ENCODE measurements at regions not wholly inside any gene's neighbourhood (a gene's known extent, or its start where the extent isn't known, plus 50 kb on each side); places are given as distances from the start of the nearest gene placed in this dataset.

GRCh38 chr2:78023356-78023755, 501.2 kb upstream of the LRRTM4 start:
- DNase-seq (ENCODE audit: low spot score in 2 of 2) = no peak
- no peak for ATAC-seq
- Mint-ChIP-seq H3K9me3 (peaks cover 7 to 15% of the 10 kb centered on the region in 2 donors), H3K27ac (no peak overlapping the region), H3K36me3 (no peaks in the 10 kb centered on the region)

GRCh38 chr2:78024996-78025395, 502.8 kb upstream of the LRRTM4 start:
- peaks cover 6 to 21% of the 10 kb centered on the region in 2 donors for H3K9me3 Mint-ChIP-seq
- H3K27ac Mint-ChIP-seq = no peak overlapping the region
- ATAC-seq (no peak), DNase-seq (ENCODE audit: low spot score in 2 of 2) (no peak)
- no peaks in the 10 kb centered on the region for H3K36me3 Mint-ChIP-seq

- ATAC-seq = no peak
- Mint-ChIP-seq H3K27ac (no peak overlapping the region), H3K9me3 (peaks cover 11 to 21% of the 10 kb centered on the region in 2 donors), H3K36me3 (no peaks in the 10 kb centered on the region)
- DNase-seq (ENCODE audit: low spot score in 2 of 2) = no peak
Measured at GRCh38 chr2:78029392-78029995, 507.3 kb upstream of the LRRTM4 start.

GRCh38 chr2:78034706-78035105, 512.5 kb upstream of the LRRTM4 start:
- ATAC-seq (no peak), DNase-seq (ENCODE audit: low spot score in 2 of 2) (no peak)
- Mint-ChIP-seq H3K36me3 (peaks cover 0 to 4% of the 10 kb centered on the region in 2 donors), H3K9me3 (peaks cover 9 to 19% of the 10 kb centered on the region in 2 donors), H3K27ac (no peak overlapping the region)

GRCh38 chr2:78035804-78036203, 513.6 kb upstream of the LRRTM4 start:
- H3K36me3 Mint-ChIP-seq = peaks cover 0 to 4% of the 10 kb centered on the region in 2 donors
- DNase-seq (ENCODE audit: low spot score in 2 of 2) (no peak), ATAC-seq (no peak)

GRCh38 chr2:78051480-78051879, 529.3 kb upstream of the LRRTM4 start:
- no peak for DNase-seq (ENCODE audit: low spot score in 2 of 2)
- Mint-ChIP-seq H3K9me3 (peaks cover 34 to 39% of the 10 kb centered on the region in 2 donors), H3K27ac (no peak overlapping the region), H3K36me3 (peaks cover 13 to 25% of the 10 kb centered on the region in 2 donors)
- ATAC-seq = no peak

More at GRCh38 chr2:78035804-78036203, 513.6 kb upstream of the LRRTM4 start:
- H3K27ac Mint-ChIP-seq = no peak overlapping the region
- H3K9me3 Mint-ChIP-seq = peaks cover 12 to 18% of the 10 kb centered on the region in 2 donors

GRCh38 chr2:78056976-78057375, 534.8 kb upstream of the LRRTM4 start:
- Mint-ChIP-seq H3K9me3 (peaks cover 19 to 25% of the 10 kb centered on the region in 2 donors), H3K27ac (no peak overlapping the region), H3K36me3 (peaks cover 6 to 9% of the 10 kb centered on the region in 2 donors)
- DNase-seq (ENCODE audit: low spot score in 2 of 2) (no peak), ATAC-seq (no peak)

- H3K36me3 Mint-ChIP-seq = no peaks in the 10 kb centered on the region
- H3K9me3 Mint-ChIP-seq = peaks cover 15 to 37% of the 10 kb centered on the region in 2 donors
- H3K27ac Mint-ChIP-seq = no peak overlapping the region
- DNase-seq (ENCODE audit: low spot score in 2 of 2) (no peak), ATAC-seq (no peak)
Measured at GRCh38 chr2:78061301-78061700, 539.1 kb upstream of the LRRTM4 start.

- H3K27ac Mint-ChIP-seq = no peak overlapping the region
- ATAC-seq (no peak), DNase-seq (ENCODE audit: low spot score in 2 of 2) (no peak)
- H3K9me3 Mint-ChIP-seq = peaks cover 15 to 37% of the 10 kb centered on the region in 2 donors
- H3K36me3 Mint-ChIP-seq = no peaks in the 10 kb centered on the region
Measured at GRCh38 chr2:78061732-78062131, 539.6 kb upstream of the LRRTM4 start.

- H3K27ac Mint-ChIP-seq = no peak overlapping the region
- peaks cover 15 to 42% of the 10 kb centered on the region in 2 donors for H3K9me3 Mint-ChIP-seq
- no peaks in the 10 kb centered on the region for H3K36me3 Mint-ChIP-seq
- ATAC-seq (no peak), DNase-seq (ENCODE audit: low spot score in 2 of 2) (no peak)
Measured at GRCh38 chr2:78063246-78064020, 541.3 kb upstream of the LRRTM4 start.

- H3K9me3 Mint-ChIP-seq = peaks cover 6 to 32% of the 10 kb centered on the region in 2 donors
- DNase-seq (ENCODE audit: low spot score in 2 of 2) = no peak
Measured at GRCh38 chr2:78065366-78065765, 543.2 kb upstream of the LRRTM4 start.

GRCh38 chr2:78068808-78069207, 546.6 kb upstream of the LRRTM4 start:
- DNase-seq (ENCODE audit: low spot score in 2 of 2) (no peak), ATAC-seq (no peak)
- H3K9me3 Mint-ChIP-seq = peaks cover 0 to 12% of the 10 kb centered on the region in 2 donors
- no peaks in the 10 kb centered on the region for H3K36me3 Mint-ChIP-seq
- H3K27ac Mint-ChIP-seq = no peak overlapping the region

More at GRCh38 chr2:78065366-78065765, 543.2 kb upstream of the LRRTM4 start:
- H3K36me3 Mint-ChIP-seq = no peaks in the 10 kb centered on the region
- no peak overlapping the region for H3K27ac Mint-ChIP-seq
- no peak for ATAC-seq

GRCh38 chr2:78070693-78071092, 548.5 kb upstream of the LRRTM4 start:
- Mint-ChIP-seq H3K36me3 (peaks cover 0 to 5% of the 10 kb centered on the region in 2 donors), H3K27ac (no peak overlapping the region), H3K9me3 (peaks cover 10 to 17% of the 10 kb centered on the region in 2 donors)
- DNase-seq (ENCODE audit: low spot score in 2 of 2) = no peak
- no peak for ATAC-seq

- H3K9me3 Mint-ChIP-seq = peaks cover 39 to 41% of the 10 kb centered on the region in 2 donors
- no peak for ATAC-seq
Measured at GRCh38 chr2:78077633-78078032, 555.5 kb upstream of the LRRTM4 start.

GRCh38 chr2:78082555-78082954, 560.4 kb upstream of the LRRTM4 start:
- DNase-seq (ENCODE audit: low spot score in 2 of 2) (no peak), ATAC-seq (no peak)
- H3K27ac Mint-ChIP-seq = no peak overlapping the region
- H3K36me3 Mint-ChIP-seq = no peaks in the 10 kb centered on the region
- H3K9me3 Mint-ChIP-seq = peaks cover 38 to 43% of the 10 kb centered on the region in 2 donors

More at GRCh38 chr2:78077633-78078032, 555.5 kb upstream of the LRRTM4 start:
- DNase-seq (ENCODE audit: low spot score in 2 of 2) = no peak
- Mint-ChIP-seq H3K27ac (no peak overlapping the region), H3K36me3 (peaks cover 0 to 5% of the 10 kb centered on the region in 2 donors)

GRCh38 chr2:78093436-78093835, 571.3 kb upstream of the LRRTM4 start:
- Mint-ChIP-seq H3K9me3 (peaks cover 0 to 5% of the 10 kb centered on the region in 2 donors), H3K27ac (no peak overlapping the region), H3K36me3 (no peaks in the 10 kb centered on the region)
- DNase-seq (ENCODE audit: low spot score in 2 of 2) (no peak), ATAC-seq (no peak)

- Mint-ChIP-seq H3K27ac (no peak overlapping the region), H3K36me3 (no peaks in the 10 kb centered on the region), H3K9me3 (peaks cover 24 to 33% of the 10 kb centered on the region in 2 donors)
- ATAC-seq (no peak), DNase-seq (ENCODE audit: low spot score in 2 of 2) (no peak)
Measured at GRCh38 chr2:78109272-78109671, 587.1 kb upstream of the LRRTM4 start.
